H1 (cell line): ENCODE measurements at regions not wholly inside any gene's neighbourhood (a gene's known extent, or its start where the extent isn't known, plus 50 kb on each side); places are given as distances from the start of the nearest gene placed in this dataset.

Experiments
- E2F6 ChIP-seq: IDR thresholded peaks from 2 replicates; pipeline ENCODE4 v1.6.1; 2012; ENCODE audit warnings: inconsistent platforms

GRCh38 chr22:49486225-49486624 lies 341.4 kb downstream of the BRD1 start (continued):
- TF ChIP-seq E2F6, result no peak
